H1 (cell line): ENCODE measurements at regions not wholly inside any gene's neighbourhood (a gene's known extent, or its start where the extent isn't known, plus 50 kb on each side); places are given as distances from the start of the nearest gene placed in this dataset.

ENCODE experiments used
- CTCF ChIA-PET: fragments of 300-600 bp; sonication (Branson Sonifier 250); formaldehyde crosslinking; loops from one replicate; lab custom pipeline; 2021; ENCODE audit not compliant: partially characterized antibody; lab: Charles Lee
- POLR2A ChIA-PET: fragments of 300-600 bp; sonication (Branson Sonifier 250); formaldehyde crosslinking; loops from one replicate; lab custom pipeline; 2021; ENCODE audit warnings: inconsistent platforms; ENCODE audit not compliant: partially characterized antibody; lab: Charles Lee
- DNase-seq, 2 experiments: peaks; one replicate each; pipeline versions ENCODE4 v3.0.0 to v3.0.0-alpha.2; 2010 to 2022; ENCODE audit warnings: low spot score in 2 of 2, low read depth in 1 of 2, mixed read lengths in 1 of 2
- FAIRE-seq: peaks from 2 replicates; lab custom pipeline; 2011; peaks lifted over from hg19 to GRCh38; lab: Jason Lieb, UNC
- H2AFZ ChIP-seq: 2 replicates; pipeline ENCODE4 v1.8.1; 2012; ENCODE audit warnings: low read length, inconsistent platforms
- H2AK5ac ChIP-seq: 2 replicates; pipeline ENCODE4 v1.6.1; 2013; ENCODE audit warnings: low read depth, low read length
- H2BK120ac ChIP-seq: replicated peaks from 2 replicates; pipeline ENCODE3; 2013; ENCODE audit warnings: low read depth, low read length, inconsistent platforms
- H2BK12ac ChIP-seq: 2 replicates; pipeline ENCODE4 v1.6.1; 2013; ENCODE audit warnings: low read depth, low read length
- H2BK15ac ChIP-seq: 2 replicates; pipeline ENCODE4 v1.6.1; 2013; ENCODE audit warnings: low read length
- H2BK20ac ChIP-seq: 2 replicates; pipeline ENCODE4 v1.6.1; 2013; ENCODE audit warnings: low read length
- H2BK5ac ChIP-seq: 2 replicates; pipeline ENCODE4 v1.6.1; 2013; ENCODE audit warnings: low read depth, low read length
- H3K14ac ChIP-seq: 2 replicates; pipeline ENCODE4 v1.6.1; 2013; ENCODE audit warnings: inconsistent platforms; ENCODE audit not compliant: insufficient read length
- H3K18ac ChIP-seq: 2 replicates; pipeline ENCODE4 v1.6.1; 2013; ENCODE audit warnings: low read length; ENCODE audit errors: extremely low read depth
- H3K23ac ChIP-seq: 2 replicates; pipeline ENCODE4 v1.6.1; 2013; ENCODE audit warnings: inconsistent platforms; ENCODE audit not compliant: insufficient read length
- H3K23me2 ChIP-seq: 2 replicates; pipeline ENCODE4 v1.6.1; 2013; ENCODE audit warnings: low read depth, low read length
- H3K27ac ChIP-seq: 2 replicates; pipeline ENCODE4 v1.6.1; 2011; ENCODE audit warnings: low read depth, low read length, inconsistent platforms
- H3K27me3 ChIP-seq, 4 experiments: replicated peaks in 1 of 4; 1 replicate in 1 of 4; 2 replicates in 3 of 4; pipeline versions ENCODE4 v1.6.1 to v1.8.1; 2011 to 2013; ENCODE audit warnings: low read length in 3 of 4, mild to moderate bottlenecking in 3 of 4, inconsistent platforms in 2 of 4, mixed read lengths in 2 of 4, moderate library complexity in 1 of 4; ENCODE audit not compliant: control insufficient read depth in 3 of 4, insufficient read depth in 3 of 4; ENCODE audit errors: extremely low read depth in 1 of 4
- H3K36me3 ChIP-seq, 4 experiments: 2 replicates each; pipeline versions ENCODE4 v1.6.1 to v1.8.1; 2011 to 2013; ENCODE audit warnings: mild to moderate bottlenecking in 4 of 4, low read length in 3 of 4, moderate library complexity in 2 of 4, control low read depth in 1 of 4, inconsistent platforms in 1 of 4; ENCODE audit not compliant: insufficient read depth in 4 of 4, control insufficient read depth in 2 of 4
- H3K4ac ChIP-seq: replicated peaks from 2 replicates; pipeline ENCODE3; 2013; ENCODE audit warnings: low read length, low read depth, mixed read lengths, inconsistent platforms; ENCODE audit not compliant: insufficient read length
- H3K4me1 ChIP-seq, 4 experiments: replicated peaks in 1 of 4; 1 replicate in 1 of 4; 2 replicates in 3 of 4; pipeline versions ENCODE4 v1.6.1 to v1.8.1; 2011 to 2013; ENCODE audit warnings: low read length in 3 of 4, inconsistent platforms in 2 of 4, mixed read lengths in 1 of 4; ENCODE audit not compliant: insufficient read depth in 4 of 4, control insufficient read depth in 3 of 4
- H3K4me2 ChIP-seq, 2 experiments: 2 replicates each; pipeline versions ENCODE4 v1.6.1 to v1.8.1; 2011 to 2013; ENCODE audit warnings: low read depth in 2 of 2, low read length in 2 of 2, control low read depth in 1 of 2, inconsistent platforms in 1 of 2, mild to moderate bottlenecking in 1 of 2; ENCODE audit not compliant: insufficient read depth in 1 of 2
- H3K4me3 ChIP-seq, 4 experiments: fragments of 200-600, 300-600 bp in 1 of 4; sonication (generic), shearing (Covaris generic), sonication (Bioruptor Twin) in 1 of 4; 2 replicates each; pipeline versions ENCODE4 v1.5.1 to v1.8.1; 2011 to 2016; ENCODE audit warnings: low read length in 4 of 4, low read depth in 3 of 4, control low read depth in 2 of 4, inconsistent platforms in 2 of 4, mild to moderate bottlenecking in 2 of 4, mixed read lengths in 1 of 4, moderate library complexity in 1 of 4; ENCODE audit not compliant: insufficient read depth in 2 of 4; ENCODE audit errors: extremely low read depth in 1 of 4
- H3K56ac ChIP-seq: replicated peaks from 2 replicates; pipeline ENCODE3; 2013; ENCODE audit warnings: low read depth, mild to moderate bottlenecking, mixed read lengths, low read length, inconsistent platforms; ENCODE audit not compliant: insufficient read length
- H3K79me1 ChIP-seq: 2 replicates; pipeline ENCODE4 v1.6.1; 2013; ENCODE audit warnings: low read depth, low read length, control low read depth
- H3K79me2 ChIP-seq, 2 experiments: 2 replicates each; pipeline versions ENCODE4 v1.6.1 to v1.8.1; 2012 to 2013; ENCODE audit warnings: low read length in 2 of 2, mild to moderate bottlenecking in 2 of 2, inconsistent platforms in 1 of 2; ENCODE audit not compliant: insufficient read depth in 2 of 2, control insufficient read depth in 1 of 2
- H3K9ac ChIP-seq, 4 experiments: replicated peaks in 1 of 4; 1 replicate in 1 of 4; 2 replicates in 3 of 4; pipeline versions ENCODE4 v1.6.1 to v1.8.1; 2011 to 2013; ENCODE audit warnings: low read depth in 3 of 4, low read length in 3 of 4, control low read depth in 2 of 4, mild to moderate bottlenecking in 2 of 4, moderate library complexity in 2 of 4, inconsistent platforms in 1 of 4; ENCODE audit errors: extremely low read depth in 1 of 4
- H3K9me3 ChIP-seq, 2 experiments: 2 replicates each; pipeline versions ENCODE4 v1.6.1 to v1.8.1; 2012 to 2013; ENCODE audit warnings: mild to moderate bottlenecking in 2 of 2, moderate library complexity in 2 of 2, control low read depth in 1 of 2, inconsistent platforms in 1 of 2, low read depth in 1 of 2, low read length in 1 of 2, mixed read lengths in 1 of 2; ENCODE audit not compliant: insufficient read depth in 2 of 2
- H4K20me1 ChIP-seq, 2 experiments: replicated peaks in 1 of 2; 2 replicates each; pipeline versions ENCODE3 to v1.8.1; 2011 to 2013; ENCODE audit warnings: inconsistent platforms in 2 of 2, low read length in 2 of 2, mild to moderate bottlenecking in 1 of 2; ENCODE audit not compliant: insufficient read depth in 2 of 2, control insufficient read depth in 1 of 2
- H4K5ac ChIP-seq: 2 replicates; pipeline ENCODE4 v1.6.1; 2013; ENCODE audit warnings: low read length, low read depth, mixed read lengths, inconsistent platforms; ENCODE audit not compliant: insufficient read length
- H4K8ac ChIP-seq: 2 replicates; pipeline ENCODE4 v1.8.0; 2013; ENCODE audit warnings: mild to moderate bottlenecking, moderate library complexity, low read length, inconsistent platforms; ENCODE audit not compliant: insufficient read depth; ENCODE audit errors: extremely low read depth
- H4K91ac ChIP-seq: replicated peaks from 2 replicates; pipeline ENCODE3; 2013; ENCODE audit warnings: low read length, mixed read lengths, inconsistent platforms; ENCODE audit not compliant: insufficient read length
- ASH2L ChIP-seq: fragments of 200-600, 300-600 bp; sonication (generic); IDR thresholded peaks from one replicate; pipeline ENCODE4 v1.7.1; 2017; ENCODE audit warnings: low read length
- CTBP2 ChIP-seq: IDR thresholded peaks from 2 replicates; pipeline ENCODE4 v1.7.0; 2011; ENCODE audit warnings: borderline replicate concordance, mild to moderate bottlenecking, moderate library complexity, mixed read lengths, low read length; ENCODE audit not compliant: insufficient read depth, insufficient read length
- HDAC2 ChIP-seq, 2 experiments: fragments of 300-600 bp in 1 of 2; sonication (generic) in 1 of 2; IDR thresholded peaks; 2 replicates each; pipeline ENCODE4 v1.6.1; 2011 to 2012; ENCODE audit warnings: low read depth in 2 of 2, low read length in 2 of 2, mild to moderate bottlenecking in 2 of 2, moderate library complexity in 2 of 2, borderline replicate concordance in 1 of 2, inconsistent platforms in 1 of 2
- HDAC6 ChIP-seq: IDR thresholded peaks from one replicate; pipeline ENCODE4 v1.7.1; 2012; ENCODE audit warnings: low read depth, mild to moderate bottlenecking, inconsistent platforms, low read length, moderate library complexity
- KDM4A ChIP-seq: IDR thresholded peaks from one replicate; pipeline ENCODE4 v1.7.1; 2012; ENCODE audit warnings: low read depth, mild to moderate bottlenecking, moderate library complexity, low read length, inconsistent platforms; ENCODE audit not compliant: severe bottlenecking
- KDM5A ChIP-seq: fragments of 200-600 bp; IDR thresholded peaks from 2 replicates; pipeline ENCODE4 v1.7.1; 2012; ENCODE audit warnings: mild to moderate bottlenecking, low read length, inconsistent platforms, mixed read lengths
- MAFK ChIP-seq: IDR thresholded peaks from 2 replicates; pipeline ENCODE4 v1.6.1; 2012; ENCODE audit warnings: low read depth, mild to moderate bottlenecking, improper control_type of control experiment, low read length
- NANOG ChIP-seq: IDR thresholded peaks from 2 replicates; pipeline ENCODE4 v1.6.1; 2011; ENCODE audit warnings: low read length, low read depth, mild to moderate bottlenecking, inconsistent platforms; ENCODE audit not compliant: insufficient read depth, poor library complexity, severe bottlenecking
- SIX5 ChIP-seq: IDR thresholded peaks from 2 replicates; pipeline ENCODE4 v1.6.1; 2011; ENCODE audit warnings: mild to moderate bottlenecking, low read depth, low read length
- SUZ12 ChIP-seq: fragments of 200-600 bp; sonication (generic); IDR thresholded peaks from 2 replicates; pipeline ENCODE4 v1.6.1; 2012; ENCODE audit warnings: mild to moderate bottlenecking, inconsistent platforms, low read length, moderate library complexity, mixed read lengths
- WGBS, 2 experiments: shearing (Covaris generic) in 1 of 2; methylation state at CpG; one replicate each; pipeline versions ENCODE4 v1.1.6 to v1.1.7; 2013 to 2015; ENCODE audit warnings: low lambda C conversion rate in 2 of 2, mixed read lengths in 2 of 2, inconsistent platforms in 1 of 2, low coverage in 1 of 2, missing lambda C conversion rate in 1 of 2; ENCODE audit not compliant: insufficient replicate concordance in 2 of 2, insufficient coverage in 1 of 2, insufficient read length in 1 of 2; ENCODE audit errors: extremely low coverage in 1 of 2, missing lambda C conversion rate in 1 of 2; 5-methylcytosine and 5-hydroxymethylcytosine counted together
- TF ChIP-seq, protein P1 (sequence below): IDR thresholded peaks from 2 replicates; pipeline ENCODE4 v1.6.1; 2012; ENCODE audit warnings: inconsistent platforms

DNA sequence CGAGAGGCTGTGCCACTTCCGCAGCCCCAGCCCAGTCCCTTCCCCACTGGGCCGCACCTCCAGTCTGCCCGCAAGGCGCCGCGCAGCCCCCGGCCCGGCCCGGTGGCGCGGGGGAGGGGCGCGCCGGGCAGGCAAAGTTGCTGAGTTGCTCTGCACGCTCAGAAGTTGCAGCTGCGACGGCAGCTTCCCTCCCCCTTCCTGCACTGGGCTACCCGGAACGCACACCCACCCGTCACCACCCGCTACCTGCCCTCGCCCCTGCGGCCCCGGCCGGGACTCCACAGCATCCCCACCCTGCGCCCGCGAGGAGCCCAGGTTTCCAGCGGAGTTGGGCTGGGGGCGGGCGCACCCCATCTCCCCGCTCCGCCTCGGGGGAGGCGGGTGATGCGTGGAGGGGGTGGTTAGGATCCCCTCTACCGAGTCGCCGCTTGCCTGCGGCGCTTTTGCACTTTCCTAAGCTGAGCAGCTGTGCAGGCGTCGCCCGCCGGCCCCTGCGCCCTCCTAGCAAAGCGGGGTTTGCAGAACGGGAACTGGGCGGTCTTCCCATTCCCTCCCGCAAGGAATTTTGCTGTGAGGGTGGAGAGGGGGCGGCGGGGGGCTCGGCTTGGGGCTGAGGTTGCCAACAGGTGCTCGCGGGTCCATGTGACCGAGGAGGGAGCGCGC is 55.9 kb upstream of the RREB1 start:
- WGBS, 2 experiments: 1% methylated on average over 41 of the region's 59 CpGs; no CpG with 5 or more reads in 1 of the 2 experiments
- Histone ChIP-seq H2BK12ac (no peak overlapping the region), H2BK120ac (no peak overlapping the region), H3K36me3 (no peaks in the 10 kb centered on the region), H3K9me3 (no peaks in the 10 kb centered on the region), H3K18ac (peak overlapping the region; percentile 83), H3K27me3 (peaks cover 0 to 16% (median 9%) of the 10 kb centered on the region in 4 experiments; a peak in 5 of 7 replicates), H3K4me3 (peak overlapping the region; percentile 75 to 83 (median 78)), H4K20me1 (no peaks in the 10 kb centered on the region), H2AFZ (peak overlapping the region; percentile 81; the same call in 1 of the 2 replicates), H2BK15ac (0 out of 2 replicates have a peak overlapping the region, but pooled peaks have one; percentile 46), H3K9ac (peak overlapping the region in 3 of 4 experiments; percentile 8 to 48 (median 45); a peak in 6 of 7 replicates), H4K91ac (peak overlapping the region; percentile 85), H2BK5ac (peak overlapping the region; percentile 66; the same call in 1 of the 2 replicates), H2AK5ac (no peak overlapping the region), H2BK20ac (no peak overlapping the region), H4K8ac (peak overlapping the region; percentile 95), H3K14ac (no peak overlapping the region), H3K4me1 (peaks cover 2 to 5% (median 5%) of the 10 kb centered on the region in 4 experiments; a peak in 4 of 7 replicates), H3K4me2 (peak overlapping the region; percentile 97 to 98), H3K56ac (no peak overlapping the region), H3K79me2 (no peaks in the 10 kb centered on the region), H3K23me2 (peaks cover 15% of the 10 kb centered on the region), H3K4ac (peak overlapping the region; percentile 69), H4K5ac (no peak overlapping the region), H3K79me1 (no peaks in the 10 kb centered on the region), H3K23ac (no peak overlapping the region), H3K27ac (no peak overlapping the region)
- FAIRE-seq (no peak), DNase-seq (no peak)
- ChIA-PET POLR2A (interaction anchor here (0.6 to 1.7 kb wide), 7 partner anchors 25 to 239 kb away, joined by 3 to 7 read pairs (median 3); partner anchors contain the start of gene RREB1), CTCF (interaction anchor here (0.8 kb wide), 1 partner anchor 188 kb away, joined by 3 read pairs; no protein-coding TSS in a partner anchor)
- TF ChIP-seq SUZ12 (peak; percentile 28; the same call in 1 of the 2 replicates), CTBP2 (peak; percentile 59), KDM5A (no peak), MAFK (peak; percentile 19; the same call in 1 of the 2 replicates), KDM4A (peak; percentile 39), NANOG (no peak), SIX5 (no peak), HDAC2 (IDR thresholded peaks at IDR 0.05; ENCODE audit: borderline replicate concordance in 1 of 2, low read depth in 2 of 2, low read length in 2 of 2) (peak in 1 of 2 experiments; percentile 71; a peak in 1 of 4 replicates), HDAC6 (no peak), ASH2L (peak; percentile 87)
- TF ChIP-seq, protein P1, sequence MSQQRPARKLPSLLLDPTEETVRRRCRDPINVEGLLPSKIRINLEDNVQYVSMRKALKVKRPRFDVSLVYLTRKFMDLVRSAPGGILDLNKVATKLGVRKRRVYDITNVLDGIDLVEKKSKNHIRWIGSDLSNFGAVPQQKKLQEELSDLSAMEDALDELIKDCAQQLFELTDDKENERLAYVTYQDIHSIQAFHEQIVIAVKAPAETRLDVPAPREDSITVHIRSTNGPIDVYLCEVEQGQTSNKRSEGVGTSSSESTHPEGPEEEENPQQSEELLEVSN: no peak
